ENCODE measurements at regions not wholly inside any gene's neighbourhood (a gene's known extent, or its start where the extent isn't known, plus 50 kb on each side); places are given as distances from the start of the nearest gene placed in this dataset.

GRCh38 chr3:73706771-73707170 is 82.0 kb upstream of the PDZRN3 start:
- TF ChIP-seq REST (IDR thresholded peaks at IDR 0.05; ENCODE audit: insufficient read depth in 1 of 2, low read depth in 2 of 2, low read length in 2 of 2) (no peak), TAF1 (IDR thresholded peaks at IDR 0.05; ENCODE audit: borderline replicate concordance, insufficient read depth, low read length) (no peak), FOXP2 (optimal IDR thresholded peaks at IDR 0.05; ENCODE audit: borderline replicate concordance, extremely low read depth, extremely low read length, insufficient read depth) (no peak), POLR2AphosphoS5 (IDR thresholded peaks at IDR 0.05; ENCODE audit: low read depth, low read length) (no peak)

GRCh38 chr3:73705792-73706191 is 81.1 kb upstream of the PDZRN3 start:
- TF ChIP-seq TAF1 (IDR thresholded peaks at IDR 0.05; ENCODE audit: borderline replicate concordance, insufficient read depth, low read length): no peak

- no peak for TF ChIP-seq REST (IDR thresholded peaks at IDR 0.05; ENCODE audit: insufficient read depth in 1 of 2, low read depth in 2 of 2, low read length in 2 of 2)
- TF ChIP-seq FOXP2 (optimal IDR thresholded peaks at IDR 0.05; ENCODE audit: borderline replicate concordance, extremely low read depth, extremely low read length, insufficient read depth): no peak
- no peak for TF ChIP-seq TAF1 (IDR thresholded peaks at IDR 0.05; ENCODE audit: borderline replicate concordance, insufficient read depth, low read length)
- TF ChIP-seq POLR2AphosphoS5 (IDR thresholded peaks at IDR 0.05; ENCODE audit: low read depth, low read length): no peak
Measured at GRCh38 chr3:73699327-73699726, 74.6 kb upstream of the PDZRN3 start.

- no peak for TF ChIP-seq REST (IDR thresholded peaks at IDR 0.05; ENCODE audit: insufficient read depth in 1 of 2, low read depth in 2 of 2, low read length in 2 of 2)
- TF ChIP-seq TAF1 (IDR thresholded peaks at IDR 0.05; ENCODE audit: borderline replicate concordance, insufficient read depth, low read length): no peak
- TF ChIP-seq SIN3A (IDR thresholded peaks at IDR 0.05; ENCODE audit: borderline replicate concordance, insufficient read depth, low read length): no peak
- no peak for TF ChIP-seq FOXP2 (optimal IDR thresholded peaks at IDR 0.05; ENCODE audit: borderline replicate concordance, extremely low read depth, extremely low read length, insufficient read depth)
- no peak for TF ChIP-seq POLR2AphosphoS5 (IDR thresholded peaks at IDR 0.05; ENCODE audit: low read depth, low read length)
Measured at GRCh38 chr3:73697020-73697419, 72.3 kb upstream of the PDZRN3 start.

GRCh38 chr3:73695841-73696240 is 71.1 kb upstream of the PDZRN3 start:
- TF ChIP-seq POLR2AphosphoS5 (IDR thresholded peaks at IDR 0.05; ENCODE audit: low read depth, low read length): no peak
- no peak for TF ChIP-seq TAF1 (IDR thresholded peaks at IDR 0.05; ENCODE audit: borderline replicate concordance, insufficient read depth, low read length)
- TF ChIP-seq REST (IDR thresholded peaks at IDR 0.05; ENCODE audit: insufficient read depth in 1 of 2, low read depth in 2 of 2, low read length in 2 of 2): no peak
- TF ChIP-seq SIN3A (IDR thresholded peaks at IDR 0.05; ENCODE audit: borderline replicate concordance, insufficient read depth, low read length): no peak
- no peak for TF ChIP-seq FOXP2 (optimal IDR thresholded peaks at IDR 0.05; ENCODE audit: borderline replicate concordance, extremely low read depth, extremely low read length, insufficient read depth)

Data from PFSK-1 (cell line).